ENCODE measurements at regions not wholly inside any gene's neighbourhood (a gene's known extent, or its start where the extent isn't known, plus 50 kb on each side); places are given as distances from the start of the nearest gene placed in this dataset.

GRCh38 chr22:49240472-49240871 is 587.2 kb downstream of the BRD1 start:
- TF ChIP-seq, protein P1, sequence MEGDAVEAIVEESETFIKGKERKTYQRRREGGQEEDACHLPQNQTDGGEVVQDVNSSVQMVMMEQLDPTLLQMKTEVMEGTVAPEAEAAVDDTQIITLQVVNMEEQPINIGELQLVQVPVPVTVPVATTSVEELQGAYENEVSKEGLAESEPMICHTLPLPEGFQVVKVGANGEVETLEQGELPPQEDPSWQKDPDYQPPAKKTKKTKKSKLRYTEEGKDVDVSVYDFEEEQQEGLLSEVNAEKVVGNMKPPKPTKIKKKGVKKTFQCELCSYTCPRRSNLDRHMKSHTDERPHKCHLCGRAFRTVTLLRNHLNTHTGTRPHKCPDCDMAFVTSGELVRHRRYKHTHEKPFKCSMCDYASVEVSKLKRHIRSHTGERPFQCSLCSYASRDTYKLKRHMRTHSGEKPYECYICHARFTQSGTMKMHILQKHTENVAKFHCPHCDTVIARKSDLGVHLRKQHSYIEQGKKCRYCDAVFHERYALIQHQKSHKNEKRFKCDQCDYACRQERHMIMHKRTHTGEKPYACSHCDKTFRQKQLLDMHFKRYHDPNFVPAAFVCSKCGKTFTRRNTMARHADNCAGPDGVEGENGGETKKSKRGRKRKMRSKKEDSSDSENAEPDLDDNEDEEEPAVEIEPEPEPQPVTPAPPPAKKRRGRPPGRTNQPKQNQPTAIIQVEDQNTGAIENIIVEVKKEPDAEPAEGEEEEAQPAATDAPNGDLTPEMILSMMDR (IDR thresholded peaks at IDR 0.05): no peak
- TF ChIP-seq ZFX (IDR thresholded peaks at IDR 0.05; ENCODE audit: borderline replicate concordance): no peak
